ENCODE measurements at regions not wholly inside any gene's neighbourhood (a gene's known extent, or its start where the extent isn't known, plus 50 kb on each side); places are given as distances from the start of the nearest gene placed in this dataset.

DNA sequence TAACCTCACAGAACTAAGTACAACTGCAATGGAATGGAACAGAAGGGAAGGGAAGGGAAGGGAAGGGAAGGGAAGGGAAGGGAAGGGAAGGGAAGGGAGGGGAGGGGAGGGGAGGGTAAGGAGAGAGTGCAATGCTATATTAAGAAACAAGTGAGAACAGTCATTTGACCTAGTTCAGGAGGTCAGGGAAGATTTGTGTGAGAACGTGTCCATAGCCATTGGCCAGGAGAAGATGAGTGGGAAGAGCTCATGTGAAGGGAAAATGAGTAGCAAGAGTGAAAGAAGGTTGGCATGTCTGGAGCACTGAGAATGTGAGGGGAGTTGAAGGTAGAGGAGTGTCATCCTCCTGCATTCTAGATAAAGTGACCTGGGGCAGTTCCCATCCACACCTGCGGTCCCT is 481.6 kb downstream of the IRS1 start:
- Histone ChIP-seq H3K4me1 (replicated peaks in 1 of 2) (no peaks in the 10 kb centered on the region), H3K4me3 (no peak overlapping the region), H3K27ac (no peak overlapping the region)
- 67 to 100% (median 89%) methylated on average over 1 to 2 of the region's 2 CpGs; no CpG with 5 or more reads in 3 of the 10 experiments for WGBS, 10 experiments
- in situ Hi-C loops (cut with MboI; ENCODE audit: low pct_unique_long_range_greater_than_20kb in 2 of 9, low sequenced_read_pairs in 9 of 9, unreplicated experiment in 9 of 9), result no loop called here
- no peak for ATAC-seq (replicated peaks in 6 of 8)

GRCh38 chr2:226313060-226313459 is 486.6 kb downstream of the IRS1 start:
- 61 to 90% (median 81%) methylated on average over 2 to 3 of the region's 3 CpGs for WGBS, 10 experiments
- Histone ChIP-seq H3K27ac (no peak overlapping the region), H3K4me3 (no peak overlapping the region), H3K4me1 (replicated peaks in 1 of 2) (no peaks in the 10 kb centered on the region)
- ATAC-seq (replicated peaks in 6 of 8), result no peak
- in situ Hi-C loops (cut with MboI; ENCODE audit: low pct_unique_long_range_greater_than_20kb in 2 of 9, low sequenced_read_pairs in 9 of 9, unreplicated experiment in 9 of 9), result no loop called here

GRCh38 chr2:226312155-226312554 is 487.5 kb downstream of the IRS1 start:
- Histone ChIP-seq H3K4me1 (replicated peaks in 1 of 2) (no peaks in the 10 kb centered on the region), H3K27ac (no peak overlapping the region), H3K4me3 (no peak overlapping the region)
- WGBS, 10 experiments, result 77 to 100% (median 91%) methylated on average over 1 to 5 of the region's 5 CpGs; no CpG with 5 or more reads in 2 of the 10 experiments
- ATAC-seq (replicated peaks in 6 of 8), result no peak
- in situ Hi-C loops (cut with MboI; ENCODE audit: low pct_unique_long_range_greater_than_20kb in 2 of 9, low sequenced_read_pairs in 9 of 9, unreplicated experiment in 9 of 9), result no loop called here

DNA sequence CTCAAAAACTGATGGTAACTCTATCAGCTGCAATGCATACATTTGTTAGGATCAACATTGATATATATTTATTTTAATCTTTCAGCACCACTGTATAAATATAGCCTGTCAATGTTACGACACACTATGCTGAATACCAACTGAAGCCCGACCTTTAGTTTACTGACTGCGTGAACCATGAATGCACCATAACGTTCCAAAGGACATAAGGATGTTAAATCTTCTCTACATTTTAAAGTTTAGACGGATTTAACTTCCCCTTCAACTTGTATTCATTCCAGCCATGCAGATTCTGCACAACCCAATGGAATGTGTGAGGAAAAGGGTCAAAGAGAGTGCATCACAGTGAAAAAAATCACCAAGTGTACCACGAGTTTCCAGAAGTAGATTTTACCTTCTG is 489.5 kb downstream of the IRS1 start:
- Histone ChIP-seq H3K27ac (no peak overlapping the region), H3K4me3 (no peak overlapping the region), H3K4me1 (replicated peaks in 1 of 2) (no peaks in the 10 kb centered on the region)
- in situ Hi-C loops (cut with MboI; ENCODE audit: low pct_unique_long_range_greater_than_20kb in 2 of 9, low sequenced_read_pairs in 9 of 9, unreplicated experiment in 9 of 9), result no loop called here
- ATAC-seq (replicated peaks in 6 of 8), result peak in 2 of 8 experiments; percentile 46 to 82
- WGBS, 10 experiments, result 43 to 100% (median 81%) methylated on average over 1 to 6 of the region's 6 CpGs; no CpG with 5 or more reads in 1 of the 10 experiments

GRCh38 chr2:226308986-226309385 is 490.6 kb downstream of the IRS1 start:
- H3K4me1 ChIP-seq (replicated peaks in 1 of 2), result no peaks in the 10 kb centered on the region
- no peak overlapping the region for H3K4me3 ChIP-seq
- no peak overlapping the region for H3K27ac ChIP-seq
- peak in 3 of 8 experiments; percentile 20 to 88 (median 60) for ATAC-seq (replicated peaks in 6 of 8)
- WGBS, 10 experiments, result 67% methylated on average over 1 of the region's 2 CpGs; no CpG with 5 or more reads in 9 of the 10 experiments
- in situ Hi-C loops (cut with MboI; ENCODE audit: low pct_unique_long_range_greater_than_20kb in 2 of 9, low sequenced_read_pairs in 9 of 9, unreplicated experiment in 9 of 9), result no loop called here

- Histone ChIP-seq H3K4me3 (no peak overlapping the region), H3K27ac (no peak overlapping the region), H3K4me1 (replicated peaks in 1 of 2) (no peaks in the 10 kb centered on the region)
- ATAC-seq (replicated peaks in 6 of 8), result no peak
- in situ Hi-C loops (cut with MboI; ENCODE audit: low pct_unique_long_range_greater_than_20kb in 2 of 9, low sequenced_read_pairs in 9 of 9, unreplicated experiment in 9 of 9), result no loop called here
- 51 to 100% (median 100%) methylated on average over 1 to 2 of the region's 2 CpGs; no CpG with 5 or more reads in 3 of the 10 experiments for WGBS, 10 experiments
Observed at GRCh38 chr2:226308323-226308680, 491.3 kb downstream of the IRS1 start.

- in situ Hi-C loops (cut with MboI; ENCODE audit: low pct_unique_long_range_greater_than_20kb in 2 of 9, low sequenced_read_pairs in 9 of 9, unreplicated experiment in 9 of 9), result no loop called here
- no peak for ATAC-seq (replicated peaks in 6 of 8)
- H3K4me1 ChIP-seq (replicated peaks in 1 of 2), result no peaks in the 10 kb centered on the region
- no peak overlapping the region for H3K27ac ChIP-seq
- H3K4me3 ChIP-seq, result no peak overlapping the region
- 69 to 100% (median 100%) methylated on average over 1 to 4 of the region's 4 CpGs; no CpG with 5 or more reads in 1 of the 10 experiments for WGBS, 10 experiments
Observed at GRCh38 chr2:226307487-226308322, 491.9 kb downstream of the IRS1 start.

DNA sequence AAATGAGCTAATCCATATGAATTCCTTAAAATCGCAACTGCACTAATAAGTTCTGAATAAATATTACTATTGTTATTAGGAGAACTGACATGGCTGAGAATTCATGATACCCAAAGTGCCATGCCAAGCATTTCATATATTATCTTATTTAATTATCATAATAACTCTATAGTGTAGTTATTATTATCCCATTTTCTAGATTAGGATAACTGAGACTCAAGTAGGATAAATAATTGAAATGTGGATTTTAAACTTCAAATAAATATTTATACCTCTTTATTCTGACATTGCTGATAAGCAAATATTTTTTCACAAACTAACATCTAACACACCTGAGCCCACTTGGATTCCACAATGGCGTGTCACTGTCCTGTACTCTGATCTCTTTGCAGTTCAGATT is 492.7 kb downstream of the IRS1 start:
- H3K4me3 ChIP-seq, result no peak overlapping the region
- in situ Hi-C loops (cut with MboI; ENCODE audit: low pct_unique_long_range_greater_than_20kb in 2 of 9, low sequenced_read_pairs in 9 of 9, unreplicated experiment in 9 of 9), result no loop called here
- no peaks in the 10 kb centered on the region for H3K4me1 ChIP-seq (replicated peaks in 1 of 2)
- WGBS, 10 experiments, result 71 to 100% (median 100%) methylated on average over 1 to 2 of the region's 2 CpGs; no CpG with 5 or more reads in 1 of the 10 experiments
- no peak overlapping the region for H3K27ac ChIP-seq
- ATAC-seq (replicated peaks in 6 of 8), result no peak

- Histone ChIP-seq H3K27ac (no peak overlapping the region), H3K4me3 (no peak overlapping the region), H3K4me1 (replicated peaks in 1 of 2) (no peaks in the 10 kb centered on the region)
- WGBS, 10 experiments, result 48 to 100% (median 78%) methylated on average over 1 to 3 of the region's 3 CpGs
- no peak for ATAC-seq (replicated peaks in 6 of 8)
- in situ Hi-C loops (cut with MboI; ENCODE audit: low pct_unique_long_range_greater_than_20kb in 2 of 9, low sequenced_read_pairs in 9 of 9, unreplicated experiment in 9 of 9), result no loop called here
Observed at GRCh38 chr2:226304308-226304707, 495.3 kb downstream of the IRS1 start.

DNA sequence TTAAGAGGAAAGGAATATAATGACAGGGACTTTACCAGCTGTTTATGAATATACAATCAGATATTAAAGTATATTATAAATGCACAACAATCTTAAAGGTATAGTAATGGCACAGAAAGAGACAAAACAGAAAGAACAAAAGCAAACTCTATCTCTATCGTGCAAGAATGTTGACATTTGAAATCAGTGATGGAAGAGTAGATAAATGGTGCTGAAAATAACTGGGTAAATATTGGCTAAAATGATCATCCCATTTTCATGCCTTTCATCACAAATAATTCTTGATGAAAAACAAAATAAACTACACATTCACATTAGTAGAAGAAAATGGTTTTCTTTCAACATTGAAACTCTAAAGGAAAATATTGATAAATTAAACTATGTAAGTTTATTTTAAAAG is 495.9 kb downstream of the IRS1 start:
- H3K4me1 ChIP-seq (replicated peaks in 1 of 2), result no peaks in the 10 kb centered on the region
- no peak overlapping the region for H3K4me3 ChIP-seq
- ATAC-seq (replicated peaks in 6 of 8), result no peak
- in situ Hi-C loops (cut with MboI; ENCODE audit: low pct_unique_long_range_greater_than_20kb in 2 of 9, low sequenced_read_pairs in 9 of 9, unreplicated experiment in 9 of 9), result no loop called here
- no peak overlapping the region for H3K27ac ChIP-seq
- 9 to 86% (median 63%) methylated on average over 1 of the region's 1 CpG; no CpG with 5 or more reads in 2 of the 10 experiments for WGBS, 10 experiments

- in situ Hi-C loops (cut with MboI; ENCODE audit: low pct_unique_long_range_greater_than_20kb in 2 of 9, low sequenced_read_pairs in 9 of 9, unreplicated experiment in 9 of 9), result no loop called here
Observed at GRCh38 chr2:226300196-226300886, 499.3 kb downstream of the IRS1 start.

DNA sequence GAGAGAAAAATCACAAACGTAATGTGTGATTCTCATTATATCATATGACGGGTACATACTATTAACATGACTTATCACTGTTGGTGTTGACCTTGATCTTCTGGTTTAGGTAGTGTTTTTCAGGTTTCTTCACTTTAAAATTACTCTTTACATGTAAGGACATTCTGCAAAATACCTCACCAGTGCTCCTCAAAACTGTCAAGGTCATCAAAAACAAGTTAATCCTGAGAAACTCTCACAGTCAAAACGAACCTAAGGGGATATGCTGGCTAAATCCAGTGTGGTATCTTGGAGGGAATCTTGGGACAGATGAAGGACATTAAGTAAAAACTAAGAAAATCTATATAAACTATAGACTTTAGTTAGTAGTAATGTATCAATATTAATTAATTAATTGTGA is 499.8 kb downstream of the IRS1 start:
- in situ Hi-C loops (cut with MboI; ENCODE audit: low pct_unique_long_range_greater_than_20kb in 2 of 9, low sequenced_read_pairs in 9 of 9, unreplicated experiment in 9 of 9), result no loop called here
- 42 to 92% (median 83%) methylated on average over 2 to 3 of the region's 3 CpGs; no CpG with 5 or more reads in 1 of the 10 experiments for WGBS, 10 experiments
- Histone ChIP-seq H3K27ac (no peak overlapping the region), H3K4me3 (no peak overlapping the region), H3K4me1 (replicated peaks in 1 of 2) (peaks cover 0 to 9% of the 10 kb centered on the region in 2 donors)
- ATAC-seq (replicated peaks in 6 of 8), result no peak

More at GRCh38 chr2:226300196-226300886, 499.3 kb downstream of the IRS1 start:
- Histone ChIP-seq H3K4me3 (no peak overlapping the region), H3K27ac (no peak overlapping the region), H3K4me1 (replicated peaks in 1 of 2) (peaks cover 0 to 4% of the 10 kb centered on the region in 2 donors)
- ATAC-seq (replicated peaks in 6 of 8), result no peak
- 70 to 100% (median 83%) methylated on average over 1 to 5 of the region's 5 CpGs; no CpG with 5 or more reads in 1 of the 10 experiments for WGBS, 10 experiments

DNA sequence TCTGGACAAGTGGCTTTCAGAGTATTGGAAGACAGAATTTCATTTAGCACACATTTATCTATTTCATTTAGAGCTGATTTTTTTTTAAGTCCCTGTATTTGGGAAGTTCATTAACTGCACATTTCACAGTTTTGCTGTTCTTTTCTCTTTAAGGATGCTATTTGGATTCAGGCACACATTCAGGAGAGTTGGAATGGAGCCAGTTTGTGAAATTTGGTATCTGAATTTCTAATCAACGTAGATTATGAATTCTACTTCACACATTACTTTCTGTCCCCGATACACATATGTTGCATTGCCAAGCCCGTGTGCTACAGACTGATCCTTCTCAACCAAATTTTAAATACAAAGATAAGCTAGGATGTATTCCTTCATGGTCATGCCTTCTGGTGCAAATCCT is 503.9 kb downstream of the IRS1 start:
- H3K4me1 ChIP-seq (replicated peaks in 1 of 2), result peaks cover 0 to 9% of the 10 kb centered on the region in 2 donors
- 50 to 100% (median 89%) methylated on average over 2 to 3 of the region's 3 CpGs for WGBS, 10 experiments
- no peak overlapping the region for H3K27ac ChIP-seq
- ATAC-seq (replicated peaks in 6 of 8), result no peak
- no peak overlapping the region for H3K4me3 ChIP-seq
- in situ Hi-C loops (cut with MboI; ENCODE audit: low pct_unique_long_range_greater_than_20kb in 2 of 9, low sequenced_read_pairs in 9 of 9, unreplicated experiment in 9 of 9), result no loop called here
